HG02678 (cell line): ENCODE measurements at regions not wholly inside any gene's neighbourhood (a gene's known extent, or its start where the extent isn't known, plus 50 kb on each side); places are given as distances from the start of the nearest gene placed in this dataset.
A peak's percentile ranks its signal among the peaks of the same experiment; 100 is the strongest.
"Not testable (repeated sequence)": the region's sequence is repeated elsewhere in the genome, so short reads cannot be mapped to it uniquely, and the experiment has no call there.

Experiments
- ATAC-seq: cut with Tn5 transposase; IDR thresholded peaks from one replicate; pipeline ENCODE4 v1.9.1; 2021; ENCODE audit warnings: mild to moderate bottlenecking, moderate library complexity; ENCODE audit not compliant: unreplicated experiment

DNA sequence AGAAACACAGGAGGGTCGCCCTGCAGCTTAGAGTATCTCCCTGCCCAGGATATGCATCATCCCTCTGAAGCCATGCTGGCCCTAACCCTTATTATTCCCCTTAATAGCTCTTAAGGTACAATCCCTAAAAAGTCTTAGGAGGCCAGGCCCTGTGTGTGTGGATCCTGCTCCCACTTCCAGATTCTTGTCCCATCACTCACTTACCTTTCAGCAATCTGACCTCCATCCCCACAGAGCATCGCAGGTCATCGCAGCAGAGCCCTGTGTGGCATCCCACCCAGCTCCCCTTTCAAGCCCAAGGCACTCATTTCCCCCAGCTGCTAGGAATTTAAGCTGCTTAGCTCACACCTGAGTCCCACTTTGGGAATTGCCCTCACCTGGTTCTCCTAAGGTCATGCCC is 223.8 kb upstream of the SMLR1 start:
- no peak for ATAC-seq

DNA sequence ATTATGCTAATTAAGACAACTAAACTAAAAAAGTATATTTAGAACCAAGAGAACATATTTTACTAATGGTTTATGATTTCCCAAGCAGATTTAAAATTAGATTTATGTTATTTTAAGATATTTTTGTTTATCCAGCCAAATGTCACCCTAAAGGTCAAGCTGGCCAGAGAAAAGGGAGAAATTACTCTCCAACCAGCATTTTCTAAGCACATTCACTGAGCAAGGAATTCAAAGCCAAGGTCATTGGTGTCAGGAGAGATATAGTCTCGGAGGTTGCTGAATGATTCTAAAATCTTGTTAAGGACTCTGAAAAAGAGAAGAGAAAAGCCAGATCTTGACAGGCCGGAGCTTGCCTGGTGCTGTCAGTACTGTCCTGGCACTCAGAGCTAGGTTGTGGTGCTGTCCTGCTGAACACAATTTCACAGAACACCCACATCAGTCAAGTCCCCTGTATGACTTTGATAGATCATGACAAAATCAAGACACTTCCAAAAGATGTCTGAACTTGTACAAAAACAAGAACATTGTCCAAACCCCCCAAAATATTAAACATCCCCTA is 222.3 kb upstream of the SMLR1 start:
- no peak for ATAC-seq

DNA sequence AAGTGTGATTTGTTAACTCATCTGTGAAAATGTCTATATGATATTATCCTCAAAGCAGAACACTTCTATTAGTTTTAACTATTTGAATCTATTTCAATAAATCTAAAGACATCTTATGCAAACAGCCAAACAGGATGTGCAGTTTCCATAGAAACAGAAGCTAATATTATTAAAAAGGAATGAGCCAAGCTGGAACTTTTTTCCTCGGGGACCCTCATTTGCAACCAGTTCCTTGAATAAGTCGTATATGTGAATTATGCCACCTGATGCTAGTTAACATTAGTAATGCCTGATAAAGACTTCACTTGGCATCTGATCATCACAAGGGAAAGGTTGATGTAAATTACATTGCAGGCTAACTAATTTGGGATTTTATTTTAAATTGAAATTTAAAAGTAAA is 216.9 kb upstream of the SMLR1 start:
- ATAC-seq, result no peak

DNA sequence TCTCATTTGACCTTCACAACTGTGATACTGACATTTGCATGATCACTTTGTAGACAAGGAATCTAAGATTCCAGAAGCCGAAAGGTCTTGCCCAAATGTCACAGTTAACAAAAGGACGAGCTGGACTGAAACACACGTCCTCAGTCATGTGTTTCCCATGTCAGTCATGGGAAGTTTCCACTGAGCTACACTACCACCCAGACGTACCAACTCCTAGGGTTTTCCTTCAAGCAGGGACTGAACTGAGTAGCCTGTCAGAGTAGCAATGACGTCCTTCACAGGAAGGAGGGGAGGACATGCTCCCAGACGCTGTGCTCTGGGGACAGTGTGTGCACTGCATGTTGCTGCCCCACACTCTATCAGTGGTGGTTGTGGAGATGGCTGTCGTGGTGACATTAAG is 215.8 kb upstream of the SMLR1 start:
- no peak for ATAC-seq

DNA sequence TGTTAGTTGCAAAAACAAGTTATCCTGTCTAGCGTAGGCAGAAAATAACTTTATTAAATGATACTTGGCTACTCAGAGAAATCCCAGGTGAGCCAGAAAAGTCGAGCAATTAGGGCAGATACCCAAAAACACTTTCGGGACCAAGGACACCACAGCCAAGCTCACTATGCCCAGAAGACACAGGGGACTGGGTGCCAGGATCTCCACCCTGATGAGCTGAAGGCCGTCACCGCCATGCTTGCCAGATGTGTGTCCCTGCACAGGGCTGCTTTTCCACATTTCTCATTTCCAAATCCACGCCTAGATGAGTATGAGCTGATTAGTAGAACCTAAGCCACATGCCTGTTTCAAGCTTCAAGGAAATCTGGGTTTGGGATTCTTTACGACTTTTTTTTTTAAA is 214.0 kb upstream of the SMLR1 start:
- ATAC-seq, result no peak

DNA sequence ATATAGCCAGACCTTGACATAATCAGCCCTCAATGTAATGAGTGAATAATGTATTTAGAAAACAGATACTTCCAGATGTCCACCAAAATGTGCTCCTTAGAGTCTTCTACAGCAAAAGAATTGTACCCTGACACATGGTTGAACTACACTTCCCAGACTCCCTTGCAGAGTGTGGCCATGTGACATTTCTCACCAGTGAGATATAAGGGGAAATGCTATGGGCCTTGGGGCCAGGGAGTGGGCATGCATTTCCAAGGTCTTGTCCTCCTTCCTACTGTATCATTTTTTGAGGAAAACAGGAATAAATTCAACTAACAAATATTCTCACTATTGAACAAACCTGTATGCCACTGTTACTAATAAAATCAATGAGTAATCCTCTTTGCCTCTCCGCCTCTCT is 211.4 kb upstream of the SMLR1 start:
- no peak for ATAC-seq

DNA sequence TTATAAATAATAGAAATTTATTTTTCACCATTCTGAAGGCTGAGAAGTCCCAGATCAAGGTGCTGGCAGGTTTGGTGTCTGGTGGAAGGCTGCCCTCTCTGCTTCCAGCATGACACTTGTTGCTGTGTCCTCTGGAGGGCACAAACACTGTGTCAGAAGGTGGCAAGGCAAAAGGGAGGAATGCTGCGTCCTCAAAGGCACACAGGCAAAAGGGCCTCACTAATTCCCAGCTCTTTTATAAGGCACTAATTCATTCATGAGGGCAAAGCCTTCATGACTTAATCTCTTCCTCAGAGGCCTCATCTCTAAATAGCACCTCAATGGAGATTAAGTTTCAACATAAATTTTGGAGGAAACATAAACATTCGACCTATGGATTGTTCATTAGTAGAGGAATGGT is 209.5 kb upstream of the SMLR1 start:
- ATAC-seq, result no peak

DNA sequence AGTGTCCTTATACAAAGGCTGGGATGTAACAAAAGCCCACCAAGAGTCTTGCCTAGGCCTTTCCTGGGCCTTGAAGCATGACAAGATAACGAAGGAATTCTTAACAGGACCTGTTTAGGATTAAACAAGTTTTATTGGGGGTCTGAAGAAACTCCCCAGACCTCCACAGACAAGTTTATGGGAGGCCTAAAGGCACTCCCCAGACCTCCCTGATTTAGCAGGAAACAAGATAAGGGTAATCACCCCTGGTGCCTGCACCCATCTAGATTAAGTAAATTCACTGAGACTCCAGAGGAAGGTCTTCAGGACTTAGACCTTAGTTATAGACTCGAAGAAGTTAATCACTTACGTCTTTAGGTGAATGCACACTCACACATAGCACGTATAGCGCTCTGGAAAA is 208.4 kb upstream of the SMLR1 start:
- ATAC-seq, result not testable (repeated sequence)

DNA sequence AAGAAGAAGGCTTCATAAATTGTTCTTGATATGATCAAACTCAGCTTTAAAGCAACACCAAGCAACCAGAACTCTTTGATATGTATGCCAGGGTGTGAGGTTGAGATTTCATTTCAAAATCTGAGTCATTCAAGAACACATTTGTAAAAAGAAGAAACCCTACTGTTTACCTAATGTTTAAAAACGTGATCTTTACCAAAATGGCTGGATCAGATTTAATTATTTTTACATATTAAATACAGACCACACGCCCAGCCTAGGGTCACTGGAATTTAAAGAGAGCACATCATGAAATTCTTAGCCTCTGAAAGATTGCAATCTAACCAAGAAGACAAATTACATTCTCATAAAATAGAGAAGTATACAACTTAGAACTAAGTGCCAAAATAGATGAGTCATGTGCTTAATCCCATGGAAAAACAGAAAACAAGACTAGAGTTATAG is 206.8 kb upstream of the SMLR1 start:
- ATAC-seq, result no peak

DNA sequence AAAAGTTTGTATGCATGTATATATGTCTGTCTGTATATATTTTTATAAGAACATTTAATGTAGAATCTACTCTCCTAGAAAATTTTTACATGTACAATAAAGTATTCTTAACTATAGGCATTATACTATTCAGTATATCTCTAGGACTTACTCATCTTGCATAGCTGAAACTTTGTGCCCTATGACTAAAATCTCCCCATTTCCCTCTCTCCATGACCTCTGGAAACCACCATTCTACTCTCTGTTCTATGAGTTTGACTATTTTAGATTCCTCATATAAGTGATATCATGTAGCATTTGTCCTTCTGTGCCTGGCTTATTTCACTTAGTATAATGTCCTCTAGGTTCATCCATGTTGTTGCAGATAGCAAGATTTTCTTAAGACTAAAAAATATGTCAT is 205.1 kb upstream of the SMLR1 start:
- ATAC-seq, result peak; percentile 36

DNA sequence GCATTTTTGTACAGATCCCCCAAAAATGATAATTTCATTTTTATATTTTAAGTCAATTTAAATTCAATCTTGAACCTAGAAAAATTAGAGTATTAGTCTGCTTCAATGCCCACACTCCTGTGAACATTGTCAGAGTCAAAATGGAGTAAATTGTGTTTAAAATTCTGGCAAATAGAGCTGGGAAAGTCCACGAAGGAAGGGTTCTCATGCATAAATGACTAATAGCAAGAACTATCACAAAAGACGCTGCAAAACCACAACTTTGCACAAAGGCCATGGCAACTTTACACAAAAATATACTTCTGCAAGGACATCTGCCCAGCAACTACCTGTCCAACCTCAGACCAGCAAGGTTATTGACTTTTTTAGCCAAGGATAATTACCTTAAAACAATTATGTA is 203.2 kb upstream of the SMLR1 start:
- peak; percentile 35 for ATAC-seq

DNA sequence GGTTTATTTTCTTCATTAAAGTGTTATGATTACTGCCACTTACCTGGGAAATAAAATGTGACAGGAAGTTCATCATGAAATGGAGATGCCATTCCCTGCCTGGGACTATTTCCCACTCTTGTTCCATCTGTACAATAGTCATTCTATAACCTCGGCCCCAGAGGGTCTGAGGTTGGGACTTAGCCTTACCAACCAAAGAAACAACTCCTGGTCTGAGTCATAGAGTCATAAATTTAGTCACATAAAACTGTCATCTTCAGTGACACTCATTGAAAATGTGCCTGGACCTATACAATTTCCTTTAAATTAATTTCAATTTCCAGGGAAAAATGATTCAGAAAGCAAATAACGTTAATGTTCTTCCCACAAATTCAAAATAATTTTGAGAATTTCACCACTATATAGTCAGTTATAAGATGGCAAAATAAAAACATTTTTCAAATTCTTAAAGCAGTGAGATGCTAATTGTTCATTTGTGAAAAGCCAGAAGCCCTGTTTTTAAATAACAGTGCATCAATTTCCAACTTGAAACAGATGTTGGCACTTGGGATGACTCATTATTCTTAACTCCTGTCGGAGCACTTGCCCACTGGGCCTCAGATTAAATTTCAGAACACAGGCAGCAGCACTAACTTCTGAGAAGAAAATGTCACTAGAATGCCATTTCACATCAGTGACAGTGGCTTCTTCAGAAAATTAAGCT is 201.2 kb upstream of the SMLR1 start:
- peak; percentile 76 for ATAC-seq

DNA sequence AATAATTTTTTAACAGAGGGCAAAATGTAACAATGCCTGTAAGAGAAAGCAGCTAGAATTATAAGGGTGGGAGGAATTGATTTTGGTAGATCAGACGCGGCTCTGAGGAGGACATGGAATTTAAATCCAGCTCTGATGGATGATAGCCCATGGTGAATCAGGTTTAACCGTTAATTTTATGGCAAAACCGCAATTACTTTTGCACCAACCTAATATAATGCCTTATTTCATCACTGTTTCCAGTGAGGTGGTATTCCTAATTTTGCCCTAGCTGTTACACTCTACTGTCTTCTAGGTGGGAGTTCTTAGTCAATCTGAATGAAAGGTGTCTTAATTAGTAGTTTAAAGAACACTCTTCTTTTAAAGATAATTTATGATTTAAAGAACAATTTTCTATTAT is 198.3 kb upstream of the SMLR1 start:
- no peak for ATAC-seq

DNA sequence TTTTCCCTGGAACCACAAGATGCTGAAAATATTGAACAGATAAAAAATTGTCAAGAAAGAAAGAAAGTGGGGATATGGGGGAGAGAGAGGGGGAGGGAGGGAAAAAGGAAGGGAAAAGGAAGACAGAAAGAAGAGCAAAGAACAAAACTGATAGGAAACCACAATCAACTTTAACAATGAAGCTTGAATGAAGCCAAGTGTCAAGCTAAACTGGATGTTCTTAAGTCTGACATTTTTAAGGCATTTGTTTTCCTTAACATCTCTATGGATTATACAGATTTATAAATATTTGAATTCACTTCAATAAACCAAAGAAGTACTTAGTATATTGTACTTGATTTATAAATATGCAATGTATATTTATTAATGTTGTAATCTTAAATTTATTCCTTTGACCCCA is 197.6 kb upstream of the SMLR1 start:
- ATAC-seq, result no peak

DNA sequence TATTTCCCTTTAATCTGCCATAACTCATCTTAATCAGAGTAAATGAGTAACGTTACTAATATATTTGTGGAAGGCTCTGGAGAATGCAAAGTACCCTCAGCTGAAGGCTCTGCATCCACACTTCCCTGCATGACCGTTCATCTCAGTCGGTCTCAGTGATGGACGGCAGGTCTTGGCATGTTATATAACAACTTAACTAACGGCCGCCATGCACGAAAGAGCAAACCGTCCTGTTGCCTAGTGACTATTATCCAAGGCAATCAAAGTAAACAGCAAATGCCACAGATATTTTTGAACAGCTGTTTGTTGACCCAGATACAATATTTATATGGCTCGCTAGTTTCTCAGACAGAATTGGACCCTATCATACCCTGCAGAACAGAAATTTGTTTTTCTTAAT is 194.9 kb upstream of the SMLR1 start:
- ATAC-seq, result no peak

DNA sequence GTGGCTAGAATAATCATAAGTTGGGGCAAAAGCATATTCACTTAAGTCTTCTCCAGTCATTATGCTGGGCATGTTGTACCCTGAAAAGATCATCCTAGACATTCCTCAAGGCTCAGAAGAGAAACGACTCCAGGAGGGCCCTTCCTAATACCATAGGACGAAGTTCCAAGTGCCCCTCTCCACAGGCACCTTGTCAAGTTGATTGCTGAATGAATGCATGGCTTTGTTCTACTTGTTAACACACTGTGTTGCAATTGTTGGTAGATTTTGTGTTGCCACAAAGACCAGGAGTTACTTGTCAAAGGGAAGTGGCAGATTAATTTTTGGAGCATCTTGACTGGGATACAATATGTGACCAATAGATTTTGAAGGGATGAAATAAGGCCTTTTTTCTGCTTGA is 194.3 kb upstream of the SMLR1 start:
- no peak for ATAC-seq

DNA sequence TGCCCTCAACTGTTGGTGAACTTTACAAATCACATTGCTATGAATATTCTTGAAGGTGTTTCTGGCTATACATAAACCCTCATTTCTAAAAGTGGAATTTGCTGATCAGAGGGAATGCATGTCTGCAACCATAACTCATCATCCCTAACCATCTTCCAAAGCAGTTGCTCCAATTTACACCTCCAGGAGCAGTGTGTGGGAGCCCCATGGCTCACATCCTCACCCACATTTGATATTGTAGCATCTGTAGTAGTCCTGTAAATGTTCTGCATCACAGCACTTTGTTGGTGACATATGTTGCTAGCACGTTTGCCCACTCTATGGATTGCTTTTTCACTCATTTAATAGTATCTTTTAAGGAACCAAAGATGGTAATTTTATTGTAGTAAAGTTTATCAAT is 183.8 kb upstream of the SMLR1 start:
- ATAC-seq, result no peak

DNA sequence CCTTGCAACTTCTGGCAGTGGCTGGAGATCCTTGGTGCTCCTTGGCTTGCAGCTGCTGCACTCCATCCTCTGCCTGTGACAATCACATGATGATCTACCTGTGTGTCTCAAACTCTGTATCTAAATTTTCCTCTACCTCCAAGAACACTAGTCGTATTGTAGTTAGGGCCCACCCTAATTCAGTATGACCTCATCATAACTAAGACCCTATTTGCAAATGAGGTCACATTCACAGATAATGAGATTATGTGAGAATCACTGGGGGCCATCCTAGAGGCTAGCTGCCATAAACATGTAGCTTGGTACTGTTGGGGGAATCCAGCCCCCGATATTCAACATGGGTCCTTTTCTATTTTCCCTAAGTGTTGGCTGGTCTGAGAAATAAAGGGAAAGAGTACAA is 183.0 kb upstream of the SMLR1 start:
- ATAC-seq, result no peak

DNA sequence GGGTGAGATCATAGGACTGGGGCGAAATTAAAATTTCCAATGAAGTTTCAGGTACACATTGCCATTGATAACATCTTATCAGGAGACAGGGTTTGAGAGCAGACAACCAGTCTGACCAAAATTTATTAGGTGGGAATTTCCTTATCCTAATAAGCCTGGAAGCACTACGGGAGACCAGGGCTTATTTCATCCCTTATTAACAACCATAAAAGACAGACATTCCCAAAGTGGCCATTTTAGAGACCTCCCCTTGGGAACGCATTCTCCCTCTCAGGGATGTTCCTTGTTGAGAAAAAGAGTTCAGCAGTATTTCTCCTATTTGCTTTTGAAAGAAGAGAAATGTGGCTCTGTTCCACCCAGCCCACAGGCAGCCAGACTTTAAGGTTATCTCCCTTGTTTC is 182.4 kb upstream of the SMLR1 start:
- not testable (repeated sequence) for ATAC-seq

DNA sequence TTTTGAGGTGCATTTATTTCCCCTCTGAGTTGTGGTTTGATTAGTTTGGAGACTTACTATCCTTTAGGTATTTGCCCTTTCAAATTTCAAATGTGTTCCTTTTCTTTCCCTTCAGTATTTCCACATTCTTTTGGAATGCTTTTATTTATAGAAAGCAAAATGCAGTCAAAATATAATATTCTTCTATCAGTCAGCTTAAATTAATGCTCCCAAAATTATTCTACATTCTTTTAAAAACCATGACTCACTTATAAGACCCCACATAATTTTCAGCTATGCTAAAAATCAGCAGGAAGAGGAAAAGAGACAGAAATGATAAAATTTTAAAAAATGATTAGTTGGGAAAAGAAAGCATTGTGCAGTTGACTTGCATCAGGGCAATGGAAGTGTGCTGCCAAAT is 180.0 kb upstream of the SMLR1 start:
- no peak for ATAC-seq

DNA sequence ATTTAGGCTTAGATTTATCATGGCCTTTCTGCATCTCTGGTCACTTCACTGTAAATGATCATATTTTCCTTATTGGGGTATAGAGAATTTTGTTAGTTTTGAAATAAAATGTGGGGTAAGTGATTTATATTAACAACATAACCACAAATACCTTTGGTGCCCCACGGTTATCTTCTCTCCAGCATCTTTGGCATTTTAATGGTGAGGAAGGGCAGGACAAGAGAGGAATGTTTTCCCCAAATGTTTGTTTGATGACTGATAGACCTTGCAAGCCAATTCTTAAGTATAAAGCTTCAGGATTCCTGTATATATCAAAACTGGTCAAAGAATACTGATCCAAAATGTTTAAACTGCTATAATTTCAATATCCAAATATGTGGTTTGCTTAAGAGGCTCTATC is 171.6 kb upstream of the SMLR1 start:
- ATAC-seq, result no peak

DNA sequence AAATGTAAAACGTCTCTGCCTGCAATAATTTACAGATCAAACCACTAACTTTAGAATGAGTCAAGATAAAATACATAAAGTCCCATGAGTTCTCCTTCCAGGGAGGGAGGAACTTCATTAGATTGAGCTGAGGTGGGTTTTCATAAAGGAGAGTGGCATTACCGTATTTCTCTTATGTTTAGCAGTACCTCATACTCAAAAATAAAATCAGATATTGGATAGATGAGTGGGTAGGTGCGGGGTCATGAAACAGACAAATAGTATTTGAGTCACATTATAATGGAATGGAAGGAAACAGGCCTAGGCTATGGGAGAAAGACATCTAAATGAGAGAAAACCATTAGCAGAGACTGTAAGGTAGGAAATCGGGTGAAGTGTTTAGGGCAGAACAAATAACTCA is 166.1 kb upstream of the SMLR1 start:
- no peak for ATAC-seq

DNA sequence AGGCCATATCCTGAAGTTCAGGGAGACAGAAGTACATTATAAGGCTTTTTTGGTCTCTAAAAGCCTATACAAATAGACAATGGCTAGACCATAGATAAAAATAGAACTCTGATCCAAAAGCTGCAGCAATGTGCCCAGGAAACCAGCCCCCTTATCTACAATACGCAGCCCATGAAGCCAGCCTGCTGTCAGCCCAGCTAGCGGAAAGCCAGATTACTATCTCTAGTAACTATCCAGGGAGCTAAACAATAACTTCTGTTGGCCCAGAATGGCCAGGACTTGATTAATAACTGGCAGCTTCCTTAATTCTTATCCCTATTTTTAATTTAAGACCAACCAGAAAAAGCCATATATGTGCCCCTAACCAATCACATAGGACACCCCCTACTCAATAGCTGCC is 160.4 kb upstream of the SMLR1 start:
- no peak for ATAC-seq
